Left lung (tissue), 4 donors: ENCODE measurements at regions not wholly inside any gene's neighbourhood (a gene's known extent, or its start where the extent isn't known, plus 50 kb on each side); places are given as distances from the start of the nearest gene placed in this dataset.

Experiments
- ATAC-seq: fragments of 200-7000 bp; cut with Tn5 transposase; one replicate; pipeline ENCODE4 v1.9.1; 2020; ENCODE audit warnings: moderate library complexity
- DNase-seq, 4 donors: peaks; one replicate each; pipeline ENCODE4 v3.0.0-alpha.2; 2013 to 2020
- H3K27ac ChIP-seq, 2 donors: fragments of 200-600 bp; sonication (generic) in 1 of 2; one replicate each; pipeline versions ENCODE4 v1.5.0 to v1.8.0; 2020 to 2021
- H3K27me3 ChIP-seq, 2 donors: fragments of 200-600 bp; sonication (generic) in 1 of 2; one replicate each; pipeline versions ENCODE4 v1.5.0 to v1.8.0; 2020 to 2021
- H3K36me3 ChIP-seq, 2 donors: fragments of 200-600 bp; sonication (generic) in 1 of 2; one replicate each; pipeline versions ENCODE4 v1.5.0 to v1.8.0; 2020 to 2021
- H3K4me1 ChIP-seq, 2 donors: fragments of 200-600 bp; one replicate each; pipeline ENCODE4 v1.8.0; 2021
- H3K4me3 ChIP-seq, 2 donors: fragments of 200-600 bp; sonication (generic) in 1 of 2; one replicate each; pipeline versions ENCODE4 v1.5.0 to v1.8.0; 2020 to 2021; ENCODE audit warnings: mild to moderate bottlenecking in 1 of 2
- H3K9me3 ChIP-seq, 2 donors: fragments of 200-600 bp; sonication (generic) in 1 of 2; one replicate each; pipeline versions ENCODE4 v1.5.0 to v1.8.0; 2020 to 2021
- CTCF ChIP-seq, 2 donors: fragments of 200-600 bp; sonication (generic) in 1 of 2; IDR thresholded peaks; one replicate each; pipeline versions ENCODE4 v1.5.0 to v1.8.0; 2021; ENCODE audit warnings: antibody characterized with exemption in 2 of 2
- intact Hi-C, 2 donors: fragments of 100-400 bp; cut with DNase I; formaldehyde crosslinking; loops; one replicate each; pipeline versions ENCODE4 v1.11.2 to v1.14.2; 2022
- donor health status: DM: no; HTN: yes; CAD: no.
- donor health status: DM: no; HTN: no; CAD: no.

GRCh38 chr7:24408798-24409430 is 124.9 kb downstream of the NPY start:
- intact Hi-C loops, result no loop called here
- Histone ChIP-seq H3K27ac (no peak overlapping the region), H3K27me3 (no peaks in the 10 kb centered on the region), H3K36me3 (no peaks in the 10 kb centered on the region), H3K9me3 (no peaks in the 10 kb centered on the region), H3K4me1 (no peaks in the 10 kb centered on the region), H3K4me3 (no peak overlapping the region)
- DNase-seq, result no peak
- no peak for TF ChIP-seq CTCF (IDR thresholded peaks at IDR 0.05)
- ATAC-seq, result no peak

DNA sequence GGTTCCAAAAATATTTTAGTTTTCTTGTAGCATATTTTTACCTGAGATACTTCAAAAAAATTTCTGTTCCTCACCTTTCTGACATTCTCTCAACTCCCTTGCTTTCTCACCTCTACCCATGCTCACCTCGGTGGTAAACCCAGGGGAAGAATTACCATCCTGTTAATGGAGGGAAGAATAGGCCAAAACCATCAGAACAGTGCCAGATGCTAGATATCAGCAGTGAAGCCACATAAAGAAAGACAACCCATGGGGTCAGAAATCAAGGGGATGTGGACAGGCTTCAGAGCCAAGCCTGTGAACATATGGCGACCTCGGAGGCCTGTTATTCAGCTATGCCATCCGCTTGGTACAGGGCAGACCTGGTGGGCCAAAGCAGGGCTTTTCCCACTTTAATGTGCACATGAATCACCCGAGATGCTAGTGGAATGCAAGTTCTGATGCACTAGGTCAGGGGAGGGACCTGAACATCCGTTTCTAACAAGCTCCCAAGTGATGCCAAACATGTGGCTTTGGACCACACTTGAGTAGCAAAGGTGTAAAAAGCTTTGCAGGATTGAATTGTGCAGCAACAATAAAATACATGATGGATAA is 125.5 kb downstream of the NPY start:
- H3K9me3 ChIP-seq, result no peaks in the 10 kb centered on the region
- no peak for ATAC-seq
- intact Hi-C loops, result no loop called here
- H3K4me1 ChIP-seq, result no peaks in the 10 kb centered on the region
- no peaks in the 10 kb centered on the region for H3K27me3 ChIP-seq
- DNase-seq, result no peak
- TF ChIP-seq CTCF (IDR thresholded peaks at IDR 0.05), result no peak
- H3K36me3 ChIP-seq, result no peaks in the 10 kb centered on the region
- no peak overlapping the region for H3K4me3 ChIP-seq
- no peak overlapping the region for H3K27ac ChIP-seq

DNA sequence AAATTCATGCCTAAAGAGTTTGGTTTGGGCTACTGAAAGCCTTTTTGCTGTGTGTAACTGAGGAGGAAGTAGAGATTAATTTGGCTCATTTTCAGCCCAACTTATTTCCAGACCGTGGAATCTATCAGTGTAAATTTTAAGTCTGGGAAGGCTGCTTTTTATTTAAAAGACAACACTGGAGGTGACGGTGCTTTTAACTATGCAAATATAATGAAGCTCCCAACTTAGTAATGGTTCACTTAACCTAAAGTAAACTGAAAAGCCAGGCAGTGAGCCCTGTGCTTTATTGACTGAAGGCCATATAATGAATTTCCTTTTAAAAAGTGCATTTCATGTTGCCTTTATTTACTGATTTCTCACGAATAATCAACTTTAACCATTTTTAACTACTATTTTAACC is 127.2 kb downstream of the NPY start:
- H3K27me3 ChIP-seq, result no peaks in the 10 kb centered on the region
- H3K4me1 ChIP-seq, result no peaks in the 10 kb centered on the region
- intact Hi-C loops, result no loop called here
- no peaks in the 10 kb centered on the region for H3K9me3 ChIP-seq
- no peak for ATAC-seq
- no peak for TF ChIP-seq CTCF (IDR thresholded peaks at IDR 0.05)
- DNase-seq, result no peak
- no peak overlapping the region for H3K27ac ChIP-seq
- H3K36me3 ChIP-seq, result no peaks in the 10 kb centered on the region
- H3K4me3 ChIP-seq, result no peak overlapping the region

GRCh38 chr7:24417526-24418120 is 133.6 kb downstream of the NPY start:
- Histone ChIP-seq H3K4me3 (no peak overlapping the region), H3K4me1 (no peaks in the 10 kb centered on the region), H3K27me3 (no peaks in the 10 kb centered on the region), H3K9me3 (no peaks in the 10 kb centered on the region), H3K36me3 (no peaks in the 10 kb centered on the region), H3K27ac (no peak overlapping the region)
- ATAC-seq, result no peak
- DNase-seq, result no peak
- TF ChIP-seq CTCF (IDR thresholded peaks at IDR 0.05), result no peak
- intact Hi-C loops, result no loop called here

GRCh38 chr7:24419077-24419476 is 135.1 kb downstream of the NPY start:
- DNase-seq (no peak), ATAC-seq (peak; percentile 18)
- H3K9me3 ChIP-seq, result no peaks in the 10 kb centered on the region
- TF ChIP-seq CTCF (IDR thresholded peaks at IDR 0.05), result no peak
- H3K4me3 ChIP-seq, result no peak overlapping the region
- H3K27ac ChIP-seq, result no peak overlapping the region
- H3K36me3 ChIP-seq, result no peaks in the 10 kb centered on the region
- intact Hi-C loops, result no loop called here
- H3K27me3 ChIP-seq, result no peaks in the 10 kb centered on the region
- H3K4me1 ChIP-seq, result no peaks in the 10 kb centered on the region
